SJSA1 (cell line): ENCODE measurements at regions not wholly inside any gene's neighbourhood (a gene's known extent, or its start where the extent isn't known, plus 50 kb on each side); places are given as distances from the start of the nearest gene placed in this dataset.
A peak's percentile ranks its signal among the peaks of the same experiment; 100 is the strongest.

Experiments
- DNase-seq, 2 experiments: peaks; one replicate each; pipeline ENCODE4 v3.0.0-alpha.2; 2015 to 2020; ENCODE audit warnings: low spot score in 2 of 2, low read depth in 1 of 2
- H3K27ac ChIP-seq: fragments of 250-450 bp; sonication (Bioruptor Pico); 2 replicates; pipeline ENCODE4 v1.5.1; 2020; ENCODE audit warnings: mild to moderate bottlenecking, moderate library complexity
- H3K27me3 ChIP-seq: fragments of 250-450 bp; sonication (Bioruptor Pico); replicated peaks from 2 replicates; pipeline ENCODE4 v1.5.1; 2020; ENCODE audit warnings: mild to moderate bottlenecking, moderate library complexity
- H3K36me3 ChIP-seq: fragments of 250-450 bp; sonication (Bioruptor Pico); 2 replicates; pipeline ENCODE4 v1.5.1; 2020; ENCODE audit warnings: mild to moderate bottlenecking
- H3K4me1 ChIP-seq: fragments of 250-450 bp; sonication (Bioruptor Pico); replicated peaks from 2 replicates; pipeline ENCODE4 v1.6.1; 2021; ENCODE audit warnings: mild to moderate bottlenecking
- H3K4me3 ChIP-seq: fragments of 250-450 bp; sonication (Bioruptor Pico); 2 replicates; pipeline ENCODE4 v1.5.1; 2020; ENCODE audit warnings: mild to moderate bottlenecking
- H3K9me3 ChIP-seq: fragments of 250-450 bp; sonication (Bioruptor Pico); replicated peaks from 2 replicates; pipeline ENCODE4 v1.5.1; 2020; ENCODE audit warnings: mild to moderate bottlenecking

DNA sequence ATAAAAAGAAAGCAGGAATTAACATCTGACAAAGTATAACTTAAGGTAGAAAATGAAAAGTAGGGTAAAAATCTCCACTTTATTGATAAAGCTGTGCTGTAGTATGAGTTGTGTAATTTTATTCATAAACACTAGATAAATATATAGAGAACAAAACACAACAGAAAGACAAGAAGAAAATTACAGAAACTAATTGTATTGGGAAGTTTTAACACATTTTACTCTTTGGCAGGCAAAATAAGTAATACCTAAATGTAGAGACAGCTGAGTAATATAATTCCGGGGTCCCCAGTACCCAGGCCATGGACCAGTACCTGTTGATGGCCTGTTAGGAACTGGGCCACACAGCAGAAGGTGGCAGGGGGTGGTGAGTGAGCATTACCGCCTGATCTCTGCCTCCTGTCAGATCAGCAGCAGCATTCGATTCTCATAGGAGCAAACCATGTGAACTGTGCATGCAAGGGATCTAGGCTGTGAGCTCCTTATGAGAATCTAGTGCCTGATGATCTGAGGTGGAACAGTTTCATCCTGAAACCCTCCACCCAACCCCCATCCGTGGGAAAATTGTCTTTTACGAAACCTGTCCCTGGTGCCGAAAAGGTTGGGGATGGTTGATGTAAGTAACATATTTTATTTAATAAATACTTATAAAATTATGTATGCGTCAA lies 84.4 kb upstream of the ETV6 start:
- no peak for DNase-seq
- Histone ChIP-seq H3K36me3 (no peaks in the 10 kb centered on the region), H3K4me1 (peaks cover 9% of the 10 kb centered on the region; the same call in 1 of the 2 replicates), H3K9me3 (no peaks in the 10 kb centered on the region), H3K27ac (no peak overlapping the region), H3K27me3 (no peaks in the 10 kb centered on the region), H3K4me3 (no peak overlapping the region)

DNA sequence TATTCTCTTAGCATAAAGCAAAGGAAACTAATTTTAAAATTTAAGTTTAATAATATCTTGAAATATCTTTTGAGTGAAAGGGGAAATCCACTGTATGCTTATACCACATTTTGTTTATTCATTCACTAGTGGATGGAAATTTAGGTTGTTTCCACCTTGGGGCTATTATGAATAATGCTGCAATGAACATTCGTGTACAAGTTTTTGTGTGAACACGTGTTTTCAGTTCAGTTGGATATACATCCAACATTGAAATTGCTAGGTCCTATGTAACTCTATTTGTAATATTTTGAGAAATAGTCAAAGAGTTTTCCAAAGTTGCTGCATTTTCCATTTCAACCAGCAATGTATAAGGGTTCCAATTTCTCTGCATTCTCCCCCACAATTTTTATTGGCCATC lies 83.7 kb upstream of the ETV6 start:
- Histone ChIP-seq H3K27ac (no peak overlapping the region), H3K27me3 (no peaks in the 10 kb centered on the region), H3K36me3 (no peaks in the 10 kb centered on the region), H3K9me3 (no peaks in the 10 kb centered on the region), H3K4me1 (peaks cover 9% of the 10 kb centered on the region; the same call in 1 of the 2 replicates), H3K4me3 (no peak overlapping the region)
- DNase-seq = no peak

DNA sequence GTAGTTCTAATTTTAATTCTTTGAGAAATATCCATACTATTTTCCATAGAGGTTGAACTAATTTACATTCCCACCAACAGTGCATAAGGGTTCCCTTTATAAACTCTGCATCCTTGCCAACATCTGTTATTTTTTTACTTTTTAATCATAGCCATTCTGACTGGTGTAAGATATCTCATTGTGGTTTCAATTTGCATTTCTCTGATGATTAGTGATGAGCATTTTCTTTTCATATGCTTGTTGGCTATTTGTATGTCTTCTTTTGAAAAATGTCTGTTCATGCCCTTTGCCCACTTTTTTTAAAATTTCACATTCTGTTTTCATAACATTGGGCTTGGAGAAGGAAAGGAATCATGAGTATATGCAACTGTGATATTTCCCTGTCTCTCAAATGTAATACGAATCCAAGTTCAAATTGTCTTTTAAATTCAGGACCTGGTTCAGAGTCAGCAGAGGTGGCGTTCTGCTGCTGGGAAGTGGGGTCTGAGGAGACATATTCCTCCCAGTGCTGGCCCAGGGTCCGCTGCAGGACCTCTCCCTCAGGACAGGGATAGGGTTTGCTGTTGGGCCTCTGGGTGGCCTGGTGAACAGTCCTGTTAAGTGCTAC lies 81.2 kb upstream of the ETV6 start:
- H3K36me3 ChIP-seq = no peaks in the 10 kb centered on the region
- no peak overlapping the region for H3K4me3 ChIP-seq
- H3K27ac ChIP-seq = no peak overlapping the region
- H3K27me3 ChIP-seq = no peaks in the 10 kb centered on the region
- DNase-seq = no peak
- H3K9me3 ChIP-seq = no peaks in the 10 kb centered on the region
- no peaks in the 10 kb centered on the region for H3K4me1 ChIP-seq

DNA sequence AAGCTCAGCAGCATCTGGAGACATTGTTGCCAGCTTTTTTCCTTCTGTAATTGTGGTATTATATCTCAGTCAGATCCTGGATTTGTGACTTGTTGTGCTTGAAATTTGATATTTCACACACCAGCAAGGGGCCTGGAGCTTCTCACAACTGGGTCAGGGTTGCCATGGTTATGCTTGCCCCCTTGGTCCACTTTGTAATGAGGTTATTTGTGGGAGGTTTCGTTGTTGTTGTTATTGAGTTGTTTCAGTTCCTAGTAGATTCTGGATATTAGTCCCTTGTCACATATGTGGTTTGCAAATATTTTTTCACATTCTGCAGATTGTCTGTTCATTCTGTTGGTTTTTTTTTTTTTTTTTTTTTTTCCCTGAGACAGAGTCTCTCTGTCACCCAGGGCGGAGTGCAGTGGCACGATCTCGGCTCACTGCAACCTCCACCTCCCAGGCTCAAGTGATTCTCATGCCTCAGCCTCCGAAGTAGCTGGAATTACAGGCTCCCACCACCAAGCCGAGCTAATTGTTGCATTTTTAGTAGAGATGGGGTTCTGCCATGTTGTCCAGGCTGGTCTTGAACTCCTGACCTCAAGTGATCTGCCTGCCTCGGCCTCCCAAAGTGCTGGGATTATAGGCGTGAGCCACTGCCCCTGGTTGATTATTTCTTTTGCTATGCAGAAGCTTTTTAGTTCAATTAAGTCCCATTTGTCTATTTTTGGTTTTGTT lies 80.6 kb upstream of the ETV6 start:
- Histone ChIP-seq H3K36me3 (no peaks in the 10 kb centered on the region), H3K9me3 (no peaks in the 10 kb centered on the region), H3K4me1 (no peaks in the 10 kb centered on the region), H3K27ac (no peak overlapping the region), H3K4me3 (no peak overlapping the region), H3K27me3 (no peaks in the 10 kb centered on the region)
- no peak for DNase-seq

DNA sequence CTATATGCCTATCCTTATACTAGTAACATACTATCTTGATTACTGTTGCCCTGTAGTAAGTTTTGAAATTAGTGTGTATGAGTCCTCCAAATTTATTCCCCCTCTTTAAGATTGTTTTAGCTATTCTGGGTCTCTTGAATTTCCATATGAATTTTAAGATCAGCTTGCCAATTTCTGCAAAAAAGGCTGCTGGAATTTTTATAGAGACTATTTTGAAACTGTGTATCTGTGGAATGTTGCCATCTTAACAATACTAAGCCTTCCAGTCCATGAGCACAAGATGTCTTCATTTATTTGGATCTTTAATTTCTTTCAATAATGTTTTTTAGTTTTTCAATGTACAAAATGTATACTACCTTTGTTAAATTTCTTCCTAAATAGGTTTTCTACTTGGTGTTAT lies 79.8 kb upstream of the ETV6 start:
- DNase-seq = no peak
- H3K27me3 ChIP-seq = no peaks in the 10 kb centered on the region
- H3K4me3 ChIP-seq = no peak overlapping the region
- H3K9me3 ChIP-seq = no peaks in the 10 kb centered on the region
- no peaks in the 10 kb centered on the region for H3K4me1 ChIP-seq
- no peaks in the 10 kb centered on the region for H3K36me3 ChIP-seq
- no peak overlapping the region for H3K27ac ChIP-seq

DNA sequence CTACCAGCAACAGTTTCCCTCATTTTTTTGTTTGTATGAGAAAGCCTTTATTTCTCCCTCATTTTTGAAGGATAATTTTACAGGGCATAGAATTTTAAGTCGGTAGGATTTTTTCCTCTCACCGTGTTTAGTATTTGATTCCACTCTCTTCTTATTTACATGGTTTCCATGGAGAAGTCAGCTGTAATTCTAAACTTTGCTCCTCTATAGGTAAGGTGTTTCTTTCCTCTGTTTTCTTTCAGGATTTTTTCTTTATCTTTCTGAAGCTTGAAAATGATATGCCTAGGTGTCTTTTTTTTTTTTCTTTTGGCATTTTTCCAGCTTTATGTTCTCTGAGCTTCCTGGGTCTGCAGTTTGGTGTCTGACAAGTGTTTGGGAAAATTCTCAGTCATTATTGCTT lies 75.6 kb upstream of the ETV6 start:
- no peaks in the 10 kb centered on the region for H3K36me3 ChIP-seq
- no peaks in the 10 kb centered on the region for H3K9me3 ChIP-seq
- DNase-seq = no peak
- H3K4me3 ChIP-seq = no peak overlapping the region
- no peaks in the 10 kb centered on the region for H3K4me1 ChIP-seq
- no peak overlapping the region for H3K27ac ChIP-seq
- H3K27me3 ChIP-seq = no peaks in the 10 kb centered on the region

DNA sequence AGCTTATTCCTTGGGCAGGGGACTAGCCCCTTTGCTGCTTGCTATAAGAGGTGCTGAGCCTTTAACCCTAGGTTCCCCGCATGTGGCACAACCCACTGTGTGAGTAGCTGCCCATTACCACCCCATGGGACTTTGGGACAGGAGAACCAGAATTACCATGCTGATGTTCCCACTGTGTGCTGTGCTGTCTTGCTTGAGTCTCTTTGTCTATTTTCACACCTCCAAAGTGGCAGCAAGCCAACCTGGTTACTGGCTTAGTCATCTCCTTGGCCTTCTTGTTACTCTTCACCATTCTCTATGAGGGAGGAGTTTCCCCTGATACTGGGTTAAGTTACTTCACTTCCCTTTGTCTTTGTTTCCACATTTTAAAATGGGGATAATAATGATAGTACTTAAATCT lies 73.4 kb upstream of the ETV6 start:
- H3K27ac ChIP-seq = no peak overlapping the region
- H3K36me3 ChIP-seq = no peaks in the 10 kb centered on the region
- H3K27me3 ChIP-seq = no peaks in the 10 kb centered on the region
- H3K4me1 ChIP-seq = peaks cover 18% of the 10 kb centered on the region
- no peaks in the 10 kb centered on the region for H3K9me3 ChIP-seq
- DNase-seq = peak in 1 of 2 experiments; percentile 7
- H3K4me3 ChIP-seq = no peak overlapping the region

DNA sequence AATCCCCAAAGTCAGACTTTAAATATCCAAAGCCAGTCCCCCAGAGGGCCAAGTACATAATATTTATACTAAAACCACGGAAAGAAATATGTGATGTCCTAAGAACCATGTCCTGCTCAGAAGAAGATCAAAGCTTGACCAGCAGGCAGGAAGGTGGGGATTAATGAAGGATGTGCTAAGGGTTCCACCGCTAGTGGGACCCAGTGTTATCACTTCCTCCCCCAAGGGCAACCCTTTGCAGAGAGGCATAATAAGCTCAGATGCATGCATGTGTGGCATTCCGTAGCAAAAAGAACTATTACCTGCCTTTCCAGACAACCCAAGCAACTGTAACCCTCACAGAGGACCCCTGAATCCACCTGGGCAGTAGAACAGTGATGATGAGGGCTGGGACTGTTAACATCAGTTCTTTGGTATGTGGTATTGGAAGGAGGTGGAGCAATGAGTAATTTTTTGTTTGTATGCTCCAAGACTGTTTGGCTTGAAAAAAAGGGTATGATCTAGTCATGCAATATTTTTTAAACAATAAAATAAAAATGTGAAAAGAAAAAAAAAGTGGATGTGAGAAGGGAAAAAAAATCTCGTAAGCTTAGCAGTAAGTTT lies 71.7 kb upstream of the ETV6 start:
- H3K36me3 ChIP-seq = no peaks in the 10 kb centered on the region
- H3K27me3 ChIP-seq = no peaks in the 10 kb centered on the region
- H3K4me1 ChIP-seq = peaks cover 22% of the 10 kb centered on the region
- H3K27ac ChIP-seq = no peak overlapping the region
- H3K4me3 ChIP-seq = no peak overlapping the region
- DNase-seq = no peak
- no peaks in the 10 kb centered on the region for H3K9me3 ChIP-seq

DNA sequence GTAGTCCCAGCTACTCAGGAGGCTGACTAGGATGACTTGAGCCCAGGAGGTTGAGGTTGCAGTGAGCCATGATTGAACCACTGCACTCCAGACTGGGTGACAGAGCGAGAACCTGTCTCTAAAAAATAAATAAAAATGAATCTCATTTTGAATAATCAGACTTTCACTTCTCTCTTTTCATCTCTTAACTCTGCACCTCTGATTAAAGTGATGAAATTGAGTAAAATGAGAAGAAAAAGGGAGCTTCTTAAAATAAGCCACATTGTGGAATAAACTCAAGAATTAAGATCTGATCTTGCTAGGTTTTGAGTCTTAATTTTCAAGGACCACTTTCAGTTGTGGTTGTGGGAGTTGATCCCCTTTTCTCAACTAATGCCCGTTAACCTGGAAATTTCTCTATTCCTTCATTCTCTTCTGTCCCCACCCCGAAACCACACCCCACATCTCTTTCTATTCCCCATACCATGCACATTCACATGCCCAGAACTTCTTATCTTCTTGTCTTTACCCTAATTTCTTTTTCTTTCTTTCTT lies 70.9 kb upstream of the ETV6 start:
- Histone ChIP-seq H3K4me3 (no peak overlapping the region), H3K36me3 (no peaks in the 10 kb centered on the region), H3K9me3 (no peaks in the 10 kb centered on the region), H3K27ac (no peak overlapping the region), H3K27me3 (no peaks in the 10 kb centered on the region), H3K4me1 (peaks cover 22% of the 10 kb centered on the region)
- DNase-seq = no peak

DNA sequence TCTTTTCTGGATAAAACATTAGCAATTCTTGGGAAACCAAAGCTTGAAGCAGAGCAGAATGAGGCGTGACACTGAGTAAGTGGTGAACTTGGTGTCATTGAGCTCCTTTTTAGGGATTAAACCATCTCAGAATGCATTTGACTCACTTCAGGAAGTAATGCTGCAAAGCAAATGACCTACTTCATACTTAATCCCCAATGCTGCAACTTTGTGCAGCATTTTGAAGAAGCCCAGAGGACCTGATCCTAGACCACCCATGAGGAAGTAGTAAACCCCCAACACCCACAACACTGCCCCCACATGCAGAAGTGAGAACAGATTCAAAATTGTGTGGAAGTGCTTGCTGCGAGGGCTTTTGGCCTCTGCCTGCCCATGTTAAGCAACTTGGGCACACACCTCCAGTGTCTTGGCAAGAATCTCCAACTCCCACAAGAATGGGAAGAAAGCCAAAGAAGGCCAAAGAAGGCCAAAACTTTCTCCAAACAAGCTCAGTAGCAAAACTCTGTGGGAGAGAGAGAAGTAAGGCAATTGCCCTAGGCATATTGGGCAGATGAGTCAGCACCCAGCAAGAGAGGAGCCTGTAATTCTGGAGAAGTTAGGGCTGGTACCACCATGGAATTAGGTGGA lies 69.2 kb upstream of the ETV6 start:
- Histone ChIP-seq H3K27ac (peak overlapping the region; percentile 26; the same call in 1 of the 2 replicates), H3K36me3 (no peaks in the 10 kb centered on the region), H3K4me1 (peaks cover 22% of the 10 kb centered on the region), H3K27me3 (no peaks in the 10 kb centered on the region), H3K4me3 (no peak overlapping the region), H3K9me3 (no peaks in the 10 kb centered on the region)
- peak; percentile 86 to 93 for DNase-seq

DNA sequence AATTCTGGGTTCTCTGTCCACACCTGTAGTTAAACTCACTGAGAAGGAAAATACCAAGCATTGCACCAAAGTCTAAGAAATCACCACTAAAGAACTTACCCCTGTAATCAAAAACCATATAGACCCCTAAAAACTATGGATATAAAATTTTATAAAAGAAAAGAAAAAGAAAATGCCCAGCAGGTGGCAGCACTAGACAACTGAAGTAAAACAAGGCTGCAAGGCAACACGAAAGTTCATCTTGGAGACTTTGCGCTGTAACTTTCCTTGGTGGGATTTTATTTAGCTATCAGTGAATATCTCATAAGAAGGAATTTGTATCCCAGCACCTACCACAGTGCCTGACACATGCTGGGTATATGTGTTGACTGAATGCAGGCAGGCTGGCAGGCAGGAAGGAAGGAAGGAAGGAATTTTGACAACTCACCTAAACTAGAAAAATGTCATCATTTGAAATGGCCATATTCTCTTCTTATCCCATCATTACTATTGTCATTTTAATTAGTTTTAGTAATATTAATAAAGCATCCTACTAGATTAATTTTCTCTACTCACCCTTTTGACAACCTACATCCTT lies 68.2 kb upstream of the ETV6 start:
- DNase-seq = peak; percentile 73 to 80

DNA sequence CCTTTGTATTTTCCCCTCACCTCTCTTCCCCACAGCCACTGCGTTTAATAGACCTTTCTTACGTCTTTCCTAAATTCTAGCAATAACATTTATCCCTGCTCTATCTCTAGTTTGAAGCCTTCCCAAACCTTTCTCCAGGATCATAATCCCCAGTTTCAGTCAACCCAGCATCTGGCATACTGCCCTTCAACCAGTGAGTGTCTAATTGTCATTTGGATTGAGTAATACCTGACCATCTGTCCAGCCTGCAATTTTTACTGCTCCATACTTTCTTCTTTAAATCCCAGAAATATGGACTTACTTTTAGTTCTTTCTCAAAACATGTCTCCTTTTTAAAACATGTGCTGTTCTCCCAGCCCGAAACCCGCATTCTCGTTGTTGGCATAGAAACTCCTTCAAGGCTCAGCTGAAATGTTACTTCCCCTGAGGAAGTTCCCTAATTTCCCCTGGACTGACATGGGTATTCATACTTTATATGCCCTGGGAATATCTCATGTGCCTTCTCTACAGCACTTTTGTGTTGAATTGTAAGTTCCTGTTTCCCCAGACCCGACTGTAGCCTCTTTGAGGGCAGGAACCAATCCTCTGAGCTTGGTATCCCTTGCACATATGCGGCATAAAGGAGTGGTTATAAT lies 65.1 kb upstream of the ETV6 start:
- H3K9me3 ChIP-seq = no peaks in the 10 kb centered on the region
- no peak overlapping the region for H3K4me3 ChIP-seq
- H3K27me3 ChIP-seq = no peaks in the 10 kb centered on the region
- DNase-seq = no peak
- H3K27ac ChIP-seq = no peak overlapping the region
- H3K4me1 ChIP-seq = peaks cover 21% of the 10 kb centered on the region
- no peaks in the 10 kb centered on the region for H3K36me3 ChIP-seq

More for the DNA sequence above, 68.2 kb upstream of the ETV6 start:
- Histone ChIP-seq H3K4me1 (peaks cover 22% of the 10 kb centered on the region), H3K36me3 (no peaks in the 10 kb centered on the region), H3K9me3 (no peaks in the 10 kb centered on the region), H3K4me3 (no peak overlapping the region), H3K27ac (no peak overlapping the region), H3K27me3 (no peaks in the 10 kb centered on the region)

DNA sequence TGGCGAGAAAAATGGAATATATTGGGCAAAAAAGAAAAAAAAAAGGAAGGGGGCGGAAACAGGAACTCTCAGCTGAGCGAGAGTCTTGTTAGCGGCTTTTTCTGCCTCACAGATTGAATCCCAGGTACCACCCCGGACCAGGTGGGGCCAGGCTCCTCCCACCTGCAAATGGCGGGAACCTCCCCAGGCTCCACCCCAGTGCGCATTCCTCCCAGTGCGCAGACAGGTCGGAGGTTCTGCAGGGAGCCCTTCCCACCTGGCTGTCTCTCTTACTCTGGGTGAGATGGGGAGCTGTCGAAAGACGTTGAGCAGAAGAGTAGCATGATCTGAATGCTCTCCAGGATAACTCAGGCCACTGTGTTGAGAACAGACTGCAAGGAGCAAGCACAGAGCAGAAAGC lies 57.0 kb upstream of the ETV6 start:
- Histone ChIP-seq H3K9me3 (no peaks in the 10 kb centered on the region), H3K27ac (no peak overlapping the region), H3K36me3 (no peaks in the 10 kb centered on the region), H3K4me3 (no peak overlapping the region), H3K27me3 (no peaks in the 10 kb centered on the region), H3K4me1 (peaks cover 16% of the 10 kb centered on the region)
- no peak for DNase-seq
